ENCODE measurements at regions not wholly inside any gene's neighbourhood (a gene's known extent, or its start where the extent isn't known, plus 50 kb on each side); places are given as distances from the start of the nearest gene placed in this dataset.
"Not testable (repeated sequence)": the region's sequence is repeated elsewhere in the genome, so short reads cannot be mapped to it uniquely, and the experiment has no call there.

DNA sequence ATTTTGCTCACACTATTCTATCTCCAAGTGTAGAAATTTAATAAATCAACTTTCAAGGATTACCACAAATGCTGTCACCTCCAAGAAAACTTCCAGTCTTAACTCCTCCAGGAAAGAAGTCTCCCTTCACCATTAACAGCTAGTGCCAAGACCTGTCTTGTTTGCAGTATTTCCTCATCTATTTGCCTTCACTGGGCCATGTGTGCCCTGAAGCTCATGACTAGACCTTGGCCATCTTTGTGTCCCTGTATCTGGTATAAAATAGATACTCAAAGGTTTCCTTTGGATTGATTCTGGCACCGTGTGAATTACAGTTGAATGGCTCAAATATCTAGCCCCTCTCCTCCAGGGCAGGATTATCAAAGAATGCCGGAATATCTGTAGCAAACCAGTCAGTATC, 346.7 kb upstream of the KLF4 start:
- Histone ChIP-seq H3K9me3 (ENCODE audit: control extremely low read depth in 1 of 5, control insufficient read depth in 4 of 5, insufficient read depth in 2 of 5, low read depth in 1 of 5, low read length in 4 of 5) (peaks cover 0 to 2% (median 0%) of the 10 kb centered on the region in 5 experiments), H3K27ac (ENCODE audit: insufficient read depth in 1 of 2, low read depth in 1 of 2, low read length in 2 of 2, poor library complexity in 1 of 2, severe bottlenecking in 2 of 2) (no peak overlapping the region), H3K4me1 (ENCODE audit: control extremely low read depth in 1 of 4, control insufficient read depth in 4 of 4, insufficient read depth in 4 of 4, low read length in 3 of 4) (peaks cover 0 to 4% (median 0%) of the 10 kb centered on the region in 4 experiments), H3K27me3 (replicated peaks in 2 of 5; ENCODE audit: control insufficient read depth in 4 of 5, insufficient read depth in 5 of 5, low read length in 4 of 5) (no peaks in the 10 kb centered on the region), H3K36me3 (ENCODE audit: control insufficient read depth in 4 of 4, insufficient read depth in 4 of 4, low read length in 3 of 4) (no peaks in the 10 kb centered on the region), H3K4me3 (ENCODE audit: control insufficient read depth in 1 of 7, extremely low read depth in 1 of 7, insufficient read depth in 4 of 7, low read depth in 2 of 7, low read length in 6 of 7) (no peak overlapping the region)
- DNase-seq = no peak
- POLR2A ChIA-PET = no interaction called here
- CTCF ChIA-PET = interaction anchor here (0.6 kb wide), 1 partner anchor 1284 kb away, joined by 3 read pairs; no protein-coding TSS in a partner anchor
- 100% methylated on average over 1 of the region's 2 CpGs for WGBS (ENCODE audit: insufficient coverage)

DNA sequence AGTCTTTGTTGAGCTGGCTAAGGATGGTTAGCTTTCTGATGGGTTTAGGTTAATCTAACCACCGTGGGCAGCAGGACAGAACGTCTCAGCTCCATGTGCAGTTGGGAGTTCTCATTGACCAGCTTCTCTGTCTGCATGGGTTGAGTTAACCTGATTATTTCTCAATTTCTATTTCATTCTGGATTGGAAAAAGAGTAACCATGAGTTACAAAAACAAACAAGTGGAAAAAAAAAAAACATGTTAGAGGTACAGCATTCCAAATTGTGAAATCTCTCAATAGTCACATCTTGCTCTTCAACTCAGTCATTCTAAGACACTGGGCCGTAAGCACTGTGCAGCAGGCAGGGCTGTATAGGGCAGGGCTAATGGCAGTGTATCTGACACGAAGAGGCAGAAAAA, 343.7 kb upstream of the KLF4 start:
- POLR2A ChIA-PET = no interaction called here
- H3K4me1 ChIP-seq (ENCODE audit: control extremely low read depth in 1 of 4, control insufficient read depth in 4 of 4, insufficient read depth in 4 of 4, low read length in 3 of 4) = no peaks in the 10 kb centered on the region
- 100% methylated on average over 1 of the region's 4 CpGs for WGBS (ENCODE audit: insufficient coverage)
- no peak for DNase-seq
- H3K27ac ChIP-seq (ENCODE audit: insufficient read depth in 1 of 2, low read depth in 1 of 2, low read length in 2 of 2, poor library complexity in 1 of 2, severe bottlenecking in 2 of 2) = no peak overlapping the region
- H3K4me3 ChIP-seq (ENCODE audit: control insufficient read depth in 1 of 7, extremely low read depth in 1 of 7, insufficient read depth in 4 of 7, low read depth in 2 of 7, low read length in 6 of 7) = no peak overlapping the region
- H3K9me3 ChIP-seq (ENCODE audit: control extremely low read depth in 1 of 5, control insufficient read depth in 4 of 5, insufficient read depth in 2 of 5, low read depth in 1 of 5, low read length in 4 of 5) = peaks cover 0 to 7% (median 0%) of the 10 kb centered on the region in 5 experiments
- H3K27me3 ChIP-seq (replicated peaks in 2 of 5; ENCODE audit: control insufficient read depth in 4 of 5, insufficient read depth in 5 of 5, low read length in 4 of 5) = no peaks in the 10 kb centered on the region
- CTCF ChIA-PET = no interaction called here
- no peaks in the 10 kb centered on the region for H3K36me3 ChIP-seq (ENCODE audit: control insufficient read depth in 4 of 4, insufficient read depth in 4 of 4, low read length in 3 of 4)

DNA sequence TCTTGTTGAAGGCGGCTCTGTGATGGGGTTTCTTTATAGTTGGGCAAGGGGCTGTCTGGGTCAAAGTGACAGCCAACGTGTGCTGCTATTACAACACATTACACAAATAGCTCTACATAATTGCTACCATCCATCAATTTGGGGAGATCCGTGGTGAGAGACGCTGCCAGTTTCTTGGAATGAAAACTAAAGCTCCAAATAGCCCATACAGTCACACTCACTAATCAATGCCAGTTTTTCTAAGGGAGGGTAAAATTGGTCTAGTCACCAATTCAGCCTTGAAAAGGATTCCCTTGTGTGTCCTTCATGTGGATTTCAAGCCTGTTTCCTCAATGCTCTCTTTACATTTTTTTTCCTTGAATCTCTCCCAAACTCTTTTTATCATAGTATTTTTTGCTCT, 343.3 kb upstream of the KLF4 start:
- ChIA-PET POLR2A (no interaction called here), CTCF (no interaction called here)
- H3K9me3 ChIP-seq (ENCODE audit: control extremely low read depth in 1 of 5, control insufficient read depth in 4 of 5, insufficient read depth in 2 of 5, low read depth in 1 of 5, low read length in 4 of 5) = peaks cover 0 to 7% (median 0%) of the 10 kb centered on the region in 5 experiments
- no peak for DNase-seq
- H3K36me3 ChIP-seq (ENCODE audit: control insufficient read depth in 4 of 4, insufficient read depth in 4 of 4, low read length in 3 of 4) = no peaks in the 10 kb centered on the region
- WGBS (ENCODE audit: insufficient coverage) = no CpG with 5 or more reads among the region's 4 CpGs
- H3K27me3 ChIP-seq (replicated peaks in 2 of 5; ENCODE audit: control insufficient read depth in 4 of 5, insufficient read depth in 5 of 5, low read length in 4 of 5) = no peaks in the 10 kb centered on the region
- no peak overlapping the region for H3K27ac ChIP-seq (ENCODE audit: insufficient read depth in 1 of 2, low read depth in 1 of 2, low read length in 2 of 2, poor library complexity in 1 of 2, severe bottlenecking in 2 of 2)
- no peaks in the 10 kb centered on the region for H3K4me1 ChIP-seq (ENCODE audit: control extremely low read depth in 1 of 4, control insufficient read depth in 4 of 4, insufficient read depth in 4 of 4, low read length in 3 of 4)
- H3K4me3 ChIP-seq (ENCODE audit: control insufficient read depth in 1 of 7, extremely low read depth in 1 of 7, insufficient read depth in 4 of 7, low read depth in 2 of 7, low read length in 6 of 7) = no peak overlapping the region

DNA sequence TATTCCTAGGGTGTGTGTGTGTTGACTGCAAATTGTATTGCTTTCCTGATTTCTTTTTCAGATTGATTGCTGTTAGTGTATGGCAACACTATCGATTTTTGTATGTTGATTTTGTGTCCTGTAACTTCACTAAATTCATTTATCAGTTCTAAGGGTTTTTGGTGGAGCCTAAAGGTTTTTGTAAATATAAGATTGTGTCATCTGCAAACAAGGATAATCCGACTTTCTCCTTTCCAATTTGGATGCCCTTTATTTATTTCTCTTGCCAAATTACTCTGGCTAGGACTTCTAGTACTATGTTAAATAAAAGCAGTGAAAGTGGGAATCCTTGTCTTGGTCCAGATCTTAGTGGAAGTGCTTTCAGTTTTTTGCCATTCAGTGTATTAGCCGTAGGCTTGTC, 340.9 kb upstream of the KLF4 start:
- ChIA-PET CTCF (no interaction called here), POLR2A (no interaction called here)
- H3K4me3 ChIP-seq (ENCODE audit: control insufficient read depth in 1 of 7, extremely low read depth in 1 of 7, insufficient read depth in 4 of 7, low read depth in 2 of 7, low read length in 6 of 7) = no peak overlapping the region
- H3K27ac ChIP-seq (ENCODE audit: insufficient read depth in 1 of 2, low read depth in 1 of 2, low read length in 2 of 2, poor library complexity in 1 of 2, severe bottlenecking in 2 of 2) = no peak overlapping the region
- no peaks in the 10 kb centered on the region for H3K4me1 ChIP-seq (ENCODE audit: control extremely low read depth in 1 of 4, control insufficient read depth in 4 of 4, insufficient read depth in 4 of 4, low read length in 3 of 4)
- no CpG with 5 or more reads among the region's 3 CpGs for WGBS (ENCODE audit: insufficient coverage)
- no peaks in the 10 kb centered on the region for H3K27me3 ChIP-seq (replicated peaks in 2 of 5; ENCODE audit: control insufficient read depth in 4 of 5, insufficient read depth in 5 of 5, low read length in 4 of 5)
- no peak for DNase-seq
- peaks cover 0 to 7% (median 0%) of the 10 kb centered on the region in 5 experiments for H3K9me3 ChIP-seq (ENCODE audit: control extremely low read depth in 1 of 5, control insufficient read depth in 4 of 5, insufficient read depth in 2 of 5, low read depth in 1 of 5, low read length in 4 of 5)
- no peaks in the 10 kb centered on the region for H3K36me3 ChIP-seq (ENCODE audit: control insufficient read depth in 4 of 4, insufficient read depth in 4 of 4, low read length in 3 of 4)

DNA sequence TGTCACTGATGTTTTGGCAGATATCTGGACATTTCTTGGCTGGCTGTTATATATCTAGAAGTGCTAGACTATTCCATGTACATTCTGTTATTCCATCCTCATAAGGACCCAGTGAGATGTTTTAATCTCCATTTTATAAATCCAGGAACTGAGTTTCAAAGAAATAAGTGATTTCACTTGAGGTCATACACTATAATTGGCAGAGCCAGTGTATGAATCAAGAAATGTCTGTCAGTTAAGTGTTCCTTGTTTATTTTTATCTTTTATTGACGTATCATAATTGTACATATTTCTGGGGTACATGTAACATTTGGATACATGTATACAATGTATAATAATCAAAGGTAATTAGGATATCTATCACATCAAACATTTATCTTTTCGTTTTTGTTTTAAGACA, 338.3 kb upstream of the KLF4 start:
- no peak overlapping the region for H3K4me3 ChIP-seq (ENCODE audit: control insufficient read depth in 1 of 7, extremely low read depth in 1 of 7, insufficient read depth in 4 of 7, low read depth in 2 of 7, low read length in 6 of 7)
- CTCF ChIA-PET = no interaction called here
- no peaks in the 10 kb centered on the region for H3K27me3 ChIP-seq (replicated peaks in 2 of 5; ENCODE audit: control insufficient read depth in 4 of 5, insufficient read depth in 5 of 5, low read length in 4 of 5)
- DNase-seq = no peak
- no peaks in the 10 kb centered on the region for H3K4me1 ChIP-seq (ENCODE audit: control extremely low read depth in 1 of 4, control insufficient read depth in 4 of 4, insufficient read depth in 4 of 4, low read length in 3 of 4)
- POLR2A ChIA-PET = no interaction called here
- peaks cover 0 to 7% (median 0%) of the 10 kb centered on the region in 5 experiments for H3K9me3 ChIP-seq (ENCODE audit: control extremely low read depth in 1 of 5, control insufficient read depth in 4 of 5, insufficient read depth in 2 of 5, low read depth in 1 of 5, low read length in 4 of 5)
- 0% methylated on average over 1 of the region's 2 CpGs for WGBS (ENCODE audit: insufficient coverage)
- no peak overlapping the region for H3K27ac ChIP-seq (ENCODE audit: insufficient read depth in 1 of 2, low read depth in 1 of 2, low read length in 2 of 2, poor library complexity in 1 of 2, severe bottlenecking in 2 of 2)
- H3K36me3 ChIP-seq (ENCODE audit: control insufficient read depth in 4 of 4, insufficient read depth in 4 of 4, low read length in 3 of 4) = no peaks in the 10 kb centered on the region

DNA sequence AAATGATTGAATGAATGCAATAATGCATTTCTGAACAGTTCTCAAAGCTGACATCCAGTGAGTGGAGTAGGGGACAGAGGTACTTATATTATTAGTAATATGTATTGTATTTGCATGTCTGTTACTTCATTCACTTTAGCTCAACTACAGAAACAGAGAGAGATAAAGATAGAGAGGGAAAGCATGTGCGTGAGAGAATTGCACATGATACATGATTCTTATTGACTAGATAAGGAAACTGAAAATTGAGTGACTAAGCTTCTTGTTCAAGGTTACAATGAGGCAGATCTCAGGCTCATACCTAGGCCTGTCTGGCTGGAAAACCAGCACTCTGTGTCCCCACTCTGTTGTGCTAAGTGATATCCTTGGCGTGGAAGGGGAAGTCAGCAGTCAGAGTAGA, 337.7 kb upstream of the KLF4 start:
- WGBS (ENCODE audit: insufficient coverage) = 96% methylated on average over 2 of the region's 2 CpGs
- ChIA-PET POLR2A (no interaction called here), CTCF (interaction anchor here (1.4 kb wide), 1 partner anchor 13 kb away, joined by 3 read pairs; no protein-coding TSS in a partner anchor)
- no peaks in the 10 kb centered on the region for H3K36me3 ChIP-seq (ENCODE audit: control insufficient read depth in 4 of 4, insufficient read depth in 4 of 4, low read length in 3 of 4)
- H3K4me1 ChIP-seq (ENCODE audit: control extremely low read depth in 1 of 4, control insufficient read depth in 4 of 4, insufficient read depth in 4 of 4, low read length in 3 of 4) = no peaks in the 10 kb centered on the region
- H3K9me3 ChIP-seq (ENCODE audit: control extremely low read depth in 1 of 5, control insufficient read depth in 4 of 5, insufficient read depth in 2 of 5, low read depth in 1 of 5, low read length in 4 of 5) = peaks cover 0 to 7% (median 0%) of the 10 kb centered on the region in 5 experiments
- no peak for DNase-seq
- H3K27ac ChIP-seq (ENCODE audit: insufficient read depth in 1 of 2, low read depth in 1 of 2, low read length in 2 of 2, poor library complexity in 1 of 2, severe bottlenecking in 2 of 2) = no peak overlapping the region
- H3K27me3 ChIP-seq (replicated peaks in 2 of 5; ENCODE audit: control insufficient read depth in 4 of 5, insufficient read depth in 5 of 5, low read length in 4 of 5) = no peaks in the 10 kb centered on the region
- H3K4me3 ChIP-seq (ENCODE audit: control insufficient read depth in 1 of 7, extremely low read depth in 1 of 7, insufficient read depth in 4 of 7, low read depth in 2 of 7, low read length in 6 of 7) = no peak overlapping the region

DNA sequence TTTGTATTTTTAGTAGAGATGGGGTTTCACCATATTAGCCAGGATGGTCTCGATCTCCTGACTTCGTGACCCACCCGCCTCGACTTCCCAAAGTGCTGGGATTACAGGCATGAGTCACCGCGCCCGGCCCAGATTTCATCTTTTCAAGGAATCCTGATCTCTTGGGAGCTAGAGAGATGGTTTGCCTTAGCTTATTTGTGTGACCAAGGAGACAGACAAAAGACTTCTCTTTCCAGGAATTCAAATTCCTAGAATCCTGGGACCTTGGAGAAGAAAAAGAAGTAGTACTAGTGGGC, 337.1 kb upstream of the KLF4 start:
- CTCF ChIA-PET = interaction anchor here (0.9 to 1.4 kb wide), 3 partner anchors 10 to 36 kb away, joined by 3 read pairs; no protein-coding TSS in a partner anchor
- H3K27ac ChIP-seq (ENCODE audit: insufficient read depth in 1 of 2, low read depth in 1 of 2, low read length in 2 of 2, poor library complexity in 1 of 2, severe bottlenecking in 2 of 2); H3K4me1 ChIP-seq (ENCODE audit: control extremely low read depth in 1 of 4, control insufficient read depth in 4 of 4, insufficient read depth in 4 of 4, low read length in 3 of 4); H3K4me3 ChIP-seq (ENCODE audit: control insufficient read depth in 1 of 7, extremely low read depth in 1 of 7, insufficient read depth in 4 of 7, low read depth in 2 of 7, low read length in 6 of 7); H3K27me3 ChIP-seq (replicated peaks in 2 of 5; ENCODE audit: control insufficient read depth in 4 of 5, insufficient read depth in 5 of 5, low read length in 4 of 5); H3K9me3 ChIP-seq (ENCODE audit: control extremely low read depth in 1 of 5, control insufficient read depth in 4 of 5, insufficient read depth in 2 of 5, low read depth in 1 of 5, low read length in 4 of 5); H3K36me3 ChIP-seq (ENCODE audit: control insufficient read depth in 4 of 4, insufficient read depth in 4 of 4, low read length in 3 of 4); POLR2A ChIA-PET; DNase-seq: not testable (repeated sequence)
- WGBS (ENCODE audit: insufficient coverage) = 98% methylated on average over 7 of the region's 7 CpGs

Data from common myeloid progenitor, CD34-positive (primary cell).